HG03457 (cell line): ENCODE measurements at regions not wholly inside any gene's neighbourhood (a gene's known extent, or its start where the extent isn't known, plus 50 kb on each side); places are given as distances from the start of the nearest gene placed in this dataset.

Experiments
- ATAC-seq: cut with Tn5 transposase; IDR thresholded peaks from one replicate; pipeline ENCODE4 v1.9.1; 2021; ENCODE audit warnings: moderate number of reproducible peaks; ENCODE audit not compliant: unreplicated experiment

GRCh38 chr2:107285621-107286299, 399.8 kb upstream of the ST6GAL2 start:
- no peak for ATAC-seq

GRCh38 chr2:107290041-107290440, 404.1 kb upstream of the ST6GAL2 start:
- ATAC-seq, result no peak

GRCh38 chr2:107303964-107304363, 418.0 kb upstream of the ST6GAL2 start:
- ATAC-seq, result no peak

GRCh38 chr2:107305966-107306365, 420.0 kb upstream of the ST6GAL2 start:
- no peak for ATAC-seq

GRCh38 chr2:107306881-107307280, 420.9 kb upstream of the ST6GAL2 start:
- no peak for ATAC-seq

- no peak for ATAC-seq
Observed at GRCh38 chr2:107308835-107309234, 422.9 kb upstream of the ST6GAL2 start.

- no peak for ATAC-seq
Observed at GRCh38 chr2:107312240-107312639, 426.3 kb upstream of the ST6GAL2 start.

GRCh38 chr2:107313316-107313715, 427.3 kb upstream of the ST6GAL2 start:
- no peak for ATAC-seq

GRCh38 chr2:107320881-107321280, 434.9 kb upstream of the ST6GAL2 start:
- no peak for ATAC-seq

GRCh38 chr2:107322416-107322815, 436.4 kb upstream of the ST6GAL2 start:
- ATAC-seq, result no peak

- ATAC-seq, result no peak
Observed at GRCh38 chr2:107323946-107324565, 438.1 kb upstream of the ST6GAL2 start.

GRCh38 chr2:107325981-107326786, 440.2 kb upstream of the ST6GAL2 start:
- no peak for ATAC-seq

- ATAC-seq, result no peak
Observed at GRCh38 chr2:107334306-107334705, 448.3 kb upstream of the ST6GAL2 start.

- no peak for ATAC-seq
Observed at GRCh38 chr2:107336526-107336925, 450.6 kb upstream of the ST6GAL2 start.

- ATAC-seq, result no peak
Observed at GRCh38 chr2:107337209-107337898, 451.4 kb upstream of the ST6GAL2 start.

- no peak for ATAC-seq
Observed at GRCh38 chr2:107338059-107338458, 452.1 kb upstream of the ST6GAL2 start.

GRCh38 chr2:107338571-107338970, 452.6 kb upstream of the ST6GAL2 start:
- ATAC-seq, result no peak

GRCh38 chr2:107340955-107341354, 455.0 kb upstream of the ST6GAL2 start:
- ATAC-seq, result no peak

- ATAC-seq, result no peak
Observed at GRCh38 chr2:107349329-107349728, 463.4 kb upstream of the ST6GAL2 start.

GRCh38 chr2:107354175-107354574, 468.2 kb upstream of the ST6GAL2 start:
- ATAC-seq, result no peak

GRCh38 chr2:107358362-107358761, 468.3 kb upstream of the RGPD4 start:
- no peak for ATAC-seq
